ENCODE measurements at regions not wholly inside any gene's neighbourhood (a gene's known extent, or its start where the extent isn't known, plus 50 kb on each side); places are given as distances from the start of the nearest gene placed in this dataset.

GRCh38 chr6:138571585-138572166 is 72.4 kb upstream of the NHSL1 start:
- H3K4me3 Mint-ChIP-seq = no peak overlapping the region
- peaks cover 7% of the 10 kb centered on the region for H3K27me3 Mint-ChIP-seq
- no peaks in the 10 kb centered on the region for H3K9me3 Mint-ChIP-seq

DNA sequence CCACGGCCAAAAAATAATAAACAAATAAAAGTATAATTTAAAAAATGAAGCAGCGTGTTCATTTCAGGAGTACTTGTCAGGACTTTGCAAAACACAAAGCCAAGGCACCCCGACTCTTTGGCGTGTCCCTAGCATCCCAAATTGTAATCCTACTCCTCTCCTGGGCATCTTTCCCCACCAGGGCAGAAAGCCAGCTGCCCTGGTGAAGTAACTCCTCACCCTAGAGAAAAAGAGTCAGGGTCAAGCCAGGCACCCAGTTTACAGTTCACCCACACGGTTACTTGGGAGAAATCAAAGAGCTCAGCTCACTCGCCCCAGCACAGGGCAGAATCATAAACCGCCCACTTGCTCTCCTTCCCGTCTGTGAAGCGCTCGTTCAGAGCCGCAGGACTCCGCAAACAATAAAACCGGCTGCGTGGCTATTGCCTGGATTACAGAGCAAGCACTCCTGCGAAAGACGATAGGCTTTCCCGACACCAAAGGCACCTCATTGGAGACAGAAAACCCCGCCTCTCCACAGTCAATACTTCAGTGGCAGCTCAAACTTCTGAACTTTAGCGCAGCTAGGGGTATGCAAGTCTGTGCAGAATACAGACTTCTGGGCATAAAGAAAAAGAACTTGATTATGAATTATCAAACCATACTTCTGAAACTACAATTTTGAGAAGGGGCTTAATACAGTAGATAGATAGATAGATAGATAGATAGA is 73.0 kb upstream of the NHSL1 start:
- H3K4me3 Mint-ChIP-seq = no peak overlapping the region
- no peaks in the 10 kb centered on the region for H3K9me3 Mint-ChIP-seq
- H3K27me3 Mint-ChIP-seq = peaks cover 7% of the 10 kb centered on the region
- no peaks in the 10 kb centered on the region for H3K4me1 Mint-ChIP-seq
- no peak overlapping the region for H3K27ac Mint-ChIP-seq
- no peaks in the 10 kb centered on the region for H3K36me3 Mint-ChIP-seq

More at GRCh38 chr6:138571585-138572166, 72.4 kb upstream of the NHSL1 start:
- no peaks in the 10 kb centered on the region for H3K4me1 Mint-ChIP-seq
- no peak overlapping the region for H3K27ac Mint-ChIP-seq
- H3K36me3 Mint-ChIP-seq = no peaks in the 10 kb centered on the region

GRCh38 chr6:138572885-138573284 is 73.6 kb upstream of the NHSL1 start:
- H3K27ac Mint-ChIP-seq = no peak overlapping the region
- H3K9me3 Mint-ChIP-seq = no peaks in the 10 kb centered on the region
- H3K27me3 Mint-ChIP-seq = peaks cover 3% of the 10 kb centered on the region

GRCh38 chr6:138575257-138575656 is 76.0 kb upstream of the NHSL1 start:
- Mint-ChIP-seq H3K4me1 (no peaks in the 10 kb centered on the region), H3K9me3 (no peaks in the 10 kb centered on the region), H3K27me3 (peaks cover 2% of the 10 kb centered on the region), H3K4me3 (no peak overlapping the region), H3K27ac (no peak overlapping the region), H3K36me3 (no peaks in the 10 kb centered on the region)

More at GRCh38 chr6:138572885-138573284, 73.6 kb upstream of the NHSL1 start:
- Mint-ChIP-seq H3K4me3 (no peak overlapping the region), H3K4me1 (no peaks in the 10 kb centered on the region), H3K36me3 (no peaks in the 10 kb centered on the region)

DNA sequence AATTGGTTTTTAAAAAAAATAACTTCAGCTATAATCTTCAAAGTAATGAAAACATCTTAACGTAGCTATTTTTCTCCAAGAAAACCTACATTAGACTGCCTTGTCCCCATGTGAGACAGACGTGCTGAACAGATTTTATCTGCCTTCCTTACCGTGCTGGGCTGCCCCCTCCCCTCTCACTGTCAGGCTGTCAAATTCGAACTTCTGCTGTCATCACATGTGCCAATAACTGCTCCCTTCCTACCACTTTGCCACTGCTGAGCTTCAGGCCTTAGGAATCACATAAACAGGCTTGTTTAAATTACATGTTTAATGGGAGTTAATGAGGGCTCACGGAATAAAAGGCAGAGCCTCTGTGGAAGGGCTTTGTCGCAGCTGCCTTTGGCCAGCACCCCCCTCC is 77.0 kb upstream of the NHSL1 start:
- no peak overlapping the region for H3K4me3 Mint-ChIP-seq
- H3K9me3 Mint-ChIP-seq = no peaks in the 10 kb centered on the region
- H3K36me3 Mint-ChIP-seq = no peaks in the 10 kb centered on the region
- H3K27ac Mint-ChIP-seq = no peak overlapping the region
- peaks cover 2% of the 10 kb centered on the region for H3K27me3 Mint-ChIP-seq
- H3K4me1 Mint-ChIP-seq = no peaks in the 10 kb centered on the region

DNA sequence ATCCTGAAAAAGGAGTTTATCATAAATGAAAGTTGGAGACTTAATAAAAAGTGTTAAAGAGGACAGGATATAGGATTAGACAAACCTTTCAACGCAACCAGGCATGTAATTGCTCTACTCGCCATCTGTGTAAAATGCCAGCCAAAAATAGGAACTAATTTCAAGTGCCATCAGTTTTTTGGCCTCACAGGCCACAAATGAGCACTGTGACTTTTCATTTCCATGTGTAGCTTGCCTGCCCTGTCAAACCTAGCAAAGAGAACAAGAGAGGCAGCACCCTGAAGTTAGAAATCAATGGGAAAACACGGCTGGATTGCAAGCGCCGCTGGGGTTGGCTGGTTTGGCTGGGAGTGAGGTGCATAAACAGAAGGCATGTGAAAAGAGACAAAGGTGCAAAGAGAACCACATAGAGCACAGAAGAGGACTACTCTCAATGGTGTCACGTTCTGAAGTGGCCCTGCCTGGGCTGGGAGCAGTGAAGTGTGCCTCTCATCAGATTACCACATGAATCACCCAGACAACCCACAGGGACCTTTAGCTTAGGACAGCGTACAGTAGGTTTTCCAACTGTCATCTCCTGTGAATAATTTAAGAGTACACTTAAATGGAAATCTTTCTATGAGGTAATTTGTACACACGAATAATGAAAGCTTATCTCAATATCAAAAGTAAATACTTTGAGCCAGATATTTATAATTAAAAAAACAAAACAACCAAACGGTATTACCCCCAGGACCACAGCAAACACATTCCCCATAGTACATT is 78.0 kb upstream of the NHSL1 start:
- Mint-ChIP-seq H3K27me3 (no peaks in the 10 kb centered on the region), H3K36me3 (no peaks in the 10 kb centered on the region), H3K9me3 (no peaks in the 10 kb centered on the region), H3K4me1 (no peaks in the 10 kb centered on the region), H3K27ac (no peak overlapping the region), H3K4me3 (no peak overlapping the region)

- H3K4me3 Mint-ChIP-seq = no peak overlapping the region
- no peaks in the 10 kb centered on the region for H3K36me3 Mint-ChIP-seq
- H3K9me3 Mint-ChIP-seq = no peaks in the 10 kb centered on the region
- H3K4me1 Mint-ChIP-seq = no peaks in the 10 kb centered on the region
- H3K27me3 Mint-ChIP-seq = no peaks in the 10 kb centered on the region
- no peak overlapping the region for H3K27ac Mint-ChIP-seq
Measured at GRCh38 chr6:138580040-138580439, 80.7 kb upstream of the NHSL1 start.

- H3K9me3 Mint-ChIP-seq = no peaks in the 10 kb centered on the region
- H3K27ac Mint-ChIP-seq = peak overlapping the region; percentile 10
- no peaks in the 10 kb centered on the region for H3K27me3 Mint-ChIP-seq
- H3K4me3 Mint-ChIP-seq = no peak overlapping the region
- no peaks in the 10 kb centered on the region for H3K4me1 Mint-ChIP-seq
- no peaks in the 10 kb centered on the region for H3K36me3 Mint-ChIP-seq
Measured at GRCh38 chr6:138580801-138581200, 81.5 kb upstream of the NHSL1 start.

DNA sequence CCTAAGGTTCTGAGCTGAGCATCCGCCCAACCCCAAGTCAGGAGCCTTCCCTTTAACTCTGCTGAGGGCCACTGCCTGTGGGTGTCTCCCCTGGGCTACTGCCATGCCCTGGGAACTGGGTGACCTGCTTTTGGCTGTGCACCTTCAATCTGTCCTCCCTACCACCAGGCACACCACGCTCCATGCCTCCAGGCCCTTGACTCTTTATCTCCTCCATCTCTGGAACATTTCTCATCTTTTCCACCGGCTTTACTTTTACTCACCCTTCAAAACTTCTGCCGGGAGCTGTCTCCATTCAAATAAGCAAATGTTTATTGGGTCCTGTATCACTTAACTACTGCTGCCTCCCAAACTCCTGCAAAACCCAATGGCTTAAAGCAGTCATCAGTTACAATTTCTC is 83.3 kb upstream of the NHSL1 start:
- H3K36me3 Mint-ChIP-seq = no peaks in the 10 kb centered on the region
- H3K4me3 Mint-ChIP-seq = no peak overlapping the region
- no peaks in the 10 kb centered on the region for H3K27me3 Mint-ChIP-seq
- no peaks in the 10 kb centered on the region for H3K9me3 Mint-ChIP-seq
- no peak overlapping the region for H3K27ac Mint-ChIP-seq
- H3K4me1 Mint-ChIP-seq = no peaks in the 10 kb centered on the region

- Mint-ChIP-seq H3K27me3 (no peaks in the 10 kb centered on the region), H3K4me1 (peaks cover 10% of the 10 kb centered on the region), H3K9me3 (no peaks in the 10 kb centered on the region), H3K4me3 (no peak overlapping the region), H3K36me3 (no peaks in the 10 kb centered on the region), H3K27ac (no peak overlapping the region)
Measured at GRCh38 chr6:138586638-138587037, 87.3 kb upstream of the NHSL1 start.

DNA sequence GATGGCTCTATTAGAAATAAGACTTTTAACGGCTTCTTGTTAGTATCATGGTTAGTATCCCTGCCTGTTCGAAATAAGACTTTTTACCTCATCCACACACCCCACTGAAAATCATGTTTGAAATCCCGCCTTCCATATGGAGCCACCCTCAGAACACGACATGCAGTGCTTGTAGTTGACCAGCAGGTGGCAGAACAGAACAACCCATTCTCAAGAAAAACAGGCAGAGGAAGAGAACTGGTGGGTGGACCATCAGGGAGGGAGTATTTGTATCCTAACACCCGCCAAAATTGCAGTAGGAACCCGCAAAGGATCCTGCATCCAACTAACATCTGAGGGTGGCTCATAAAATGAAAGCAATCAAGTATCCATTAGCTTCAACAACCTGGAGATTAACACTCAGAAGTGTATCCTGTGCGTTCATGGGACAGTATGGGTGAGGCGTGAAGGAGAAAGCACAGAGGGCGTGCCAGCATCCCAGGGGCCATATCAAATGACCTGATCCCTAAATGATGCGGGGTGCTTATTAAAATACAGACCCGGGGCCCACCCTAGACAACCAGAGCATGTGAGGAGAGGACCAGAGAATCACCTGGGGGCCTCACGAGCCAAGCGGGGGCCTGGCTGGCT is 89.6 kb upstream of the NHSL1 start:
- Mint-ChIP-seq H3K27me3 (no peaks in the 10 kb centered on the region), H3K36me3 (no peaks in the 10 kb centered on the region), H3K4me1 (peaks cover 24% of the 10 kb centered on the region), H3K27ac (no peak overlapping the region), H3K9me3 (no peaks in the 10 kb centered on the region), H3K4me3 (no peak overlapping the region)

DNA sequence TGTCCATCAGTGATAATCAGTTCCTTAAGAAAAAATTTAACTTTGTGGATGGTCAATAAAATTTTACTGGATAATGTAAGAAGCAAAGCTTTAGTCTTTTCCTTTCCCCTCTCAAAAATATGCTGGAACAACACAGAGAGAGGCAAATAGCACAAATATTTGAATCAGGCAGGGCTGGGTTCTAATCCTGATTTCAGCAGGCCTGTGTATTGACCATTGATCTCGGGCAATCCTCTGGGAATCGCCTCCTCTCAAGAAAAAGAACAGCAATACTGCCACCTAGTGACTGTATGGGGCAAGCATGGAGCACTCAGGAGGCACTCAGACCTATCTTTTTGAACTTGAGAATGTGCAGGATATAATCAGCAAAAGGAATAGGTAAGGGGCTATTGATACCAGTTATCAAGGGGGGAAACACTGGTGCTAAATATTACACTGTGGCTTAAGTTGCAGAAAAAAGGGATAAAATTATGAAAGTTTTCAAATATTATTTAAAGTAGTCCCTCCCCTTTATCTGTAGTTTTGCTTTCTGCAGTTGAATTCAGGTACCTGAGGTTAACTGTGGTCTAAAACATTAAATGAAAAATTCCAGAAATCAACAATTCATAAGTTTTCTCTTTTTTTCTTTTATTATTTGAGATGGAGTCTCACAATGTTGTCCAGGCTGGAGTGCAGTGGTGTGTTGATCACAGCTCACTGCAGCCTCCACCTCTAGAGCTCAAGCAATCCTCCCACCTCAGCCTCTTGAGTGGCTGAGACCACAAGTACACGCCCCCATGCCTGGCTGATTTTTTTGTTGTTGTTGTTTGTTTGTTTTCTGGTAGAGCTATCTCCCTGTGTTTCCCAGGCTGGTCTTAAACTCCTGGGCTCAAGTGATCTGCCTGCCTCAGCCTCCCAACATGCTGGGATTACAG is 91.8 kb upstream of the NHSL1 start:
- Mint-ChIP-seq H3K4me1 (peaks cover 27% of the 10 kb centered on the region), H3K36me3 (no peaks in the 10 kb centered on the region), H3K9me3 (no peaks in the 10 kb centered on the region), H3K27ac (no peak overlapping the region), H3K27me3 (no peaks in the 10 kb centered on the region), H3K4me3 (no peak overlapping the region)

- H3K9me3 Mint-ChIP-seq = no peaks in the 10 kb centered on the region
- peak overlapping the region; percentile 71 for H3K27ac Mint-ChIP-seq
- H3K36me3 Mint-ChIP-seq = no peaks in the 10 kb centered on the region
- H3K4me3 Mint-ChIP-seq = peak overlapping the region; percentile 76
- H3K4me1 Mint-ChIP-seq = peaks cover 27% of the 10 kb centered on the region
- H3K27me3 Mint-ChIP-seq = no peaks in the 10 kb centered on the region
Measured at GRCh38 chr6:138592749-138593123, 93.4 kb upstream of the NHSL1 start.

- Mint-ChIP-seq H3K36me3 (no peaks in the 10 kb centered on the region), H3K27ac (peak overlapping the region; percentile 71), H3K27me3 (no peaks in the 10 kb centered on the region), H3K4me3 (peak overlapping the region; percentile 76), H3K4me1 (peaks cover 27% of the 10 kb centered on the region), H3K9me3 (no peaks in the 10 kb centered on the region)
Measured at GRCh38 chr6:138593124-138593877, 94.0 kb upstream of the NHSL1 start.

All from activated naive CD4-positive, alpha-beta T cell treated with anti-CD3 and anti-CD28 coated beads, Interleukin-2, amount 50 U/mL, for 24 hours (primary cell).